ENCODE measurements at regions not wholly inside any gene's neighbourhood (a gene's known extent, or its start where the extent isn't known, plus 50 kb on each side); places are given as distances from the start of the nearest gene placed in this dataset.

DNA sequence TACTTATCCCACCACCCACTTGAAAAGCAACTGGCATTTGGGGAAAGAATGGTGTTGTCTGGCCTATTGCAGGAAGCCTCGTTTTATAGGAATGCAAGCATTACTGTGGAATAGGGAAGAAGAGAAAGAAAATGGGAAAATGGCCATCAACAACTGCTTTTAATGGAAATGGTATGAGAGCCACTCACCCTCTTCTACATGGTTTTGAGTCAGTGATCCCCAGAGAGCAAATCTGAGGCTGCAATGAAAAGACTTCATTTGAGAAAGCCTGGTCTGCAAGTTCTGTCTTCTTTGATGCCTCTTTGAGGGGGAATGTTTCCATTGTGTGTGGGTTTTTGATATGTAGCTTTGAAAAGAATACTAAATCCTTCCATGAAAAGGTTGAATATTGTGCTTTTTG is 172.3 kb upstream of the HDDC2 start:
- H3K36me3 Mint-ChIP-seq (ENCODE audit: unreplicated experiment), result no peaks in the 10 kb centered on the region

DNA sequence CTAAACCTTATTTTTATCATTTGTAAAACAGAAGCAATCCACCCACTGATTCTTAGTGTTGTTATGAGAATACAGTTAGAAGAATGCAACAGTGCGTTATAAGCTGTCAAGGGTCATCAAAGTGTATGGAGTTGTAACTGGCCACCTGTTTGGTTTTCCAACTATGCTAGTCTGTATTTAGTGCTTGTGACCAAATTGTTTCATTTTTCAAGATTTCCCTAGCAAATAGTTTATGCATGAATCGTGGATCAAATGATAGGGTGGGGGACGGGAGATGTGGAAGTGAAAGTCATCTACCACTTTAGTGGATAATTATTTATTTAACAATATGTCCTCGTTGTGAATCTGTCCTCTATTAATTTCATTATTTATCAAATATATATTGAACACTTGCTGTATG is 175.4 kb upstream of the HDDC2 start:
- H3K36me3 Mint-ChIP-seq (ENCODE audit: unreplicated experiment), result no peaks in the 10 kb centered on the region
- no peaks in the 10 kb centered on the region for H3K9me3 Mint-ChIP-seq (ENCODE audit: unreplicated experiment)
- peaks cover 7% of the 10 kb centered on the region for H3K4me1 Mint-ChIP-seq (ENCODE audit: low read depth, unreplicated experiment)
- H3K27me3 Mint-ChIP-seq (ENCODE audit: unreplicated experiment), result no peaks in the 10 kb centered on the region
- TF ChIP-seq, protein P1, sequence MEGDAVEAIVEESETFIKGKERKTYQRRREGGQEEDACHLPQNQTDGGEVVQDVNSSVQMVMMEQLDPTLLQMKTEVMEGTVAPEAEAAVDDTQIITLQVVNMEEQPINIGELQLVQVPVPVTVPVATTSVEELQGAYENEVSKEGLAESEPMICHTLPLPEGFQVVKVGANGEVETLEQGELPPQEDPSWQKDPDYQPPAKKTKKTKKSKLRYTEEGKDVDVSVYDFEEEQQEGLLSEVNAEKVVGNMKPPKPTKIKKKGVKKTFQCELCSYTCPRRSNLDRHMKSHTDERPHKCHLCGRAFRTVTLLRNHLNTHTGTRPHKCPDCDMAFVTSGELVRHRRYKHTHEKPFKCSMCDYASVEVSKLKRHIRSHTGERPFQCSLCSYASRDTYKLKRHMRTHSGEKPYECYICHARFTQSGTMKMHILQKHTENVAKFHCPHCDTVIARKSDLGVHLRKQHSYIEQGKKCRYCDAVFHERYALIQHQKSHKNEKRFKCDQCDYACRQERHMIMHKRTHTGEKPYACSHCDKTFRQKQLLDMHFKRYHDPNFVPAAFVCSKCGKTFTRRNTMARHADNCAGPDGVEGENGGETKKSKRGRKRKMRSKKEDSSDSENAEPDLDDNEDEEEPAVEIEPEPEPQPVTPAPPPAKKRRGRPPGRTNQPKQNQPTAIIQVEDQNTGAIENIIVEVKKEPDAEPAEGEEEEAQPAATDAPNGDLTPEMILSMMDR (IDR thresholded peaks at IDR 0.05; ENCODE audit: partially characterized antibody, unreplicated experiment), result no peak
- DNase-seq, result no peak
- H3K27ac Mint-ChIP-seq (ENCODE audit: unreplicated experiment), result no peak overlapping the region
- no peak overlapping the region for H3K4me3 Mint-ChIP-seq (ENCODE audit: unreplicated experiment)

More for the DNA sequence above, 172.3 kb upstream of the HDDC2 start:
- Mint-ChIP-seq H3K9me3 (ENCODE audit: unreplicated experiment) (no peaks in the 10 kb centered on the region), H3K27ac (ENCODE audit: unreplicated experiment) (no peak overlapping the region), H3K4me3 (ENCODE audit: unreplicated experiment) (no peak overlapping the region), H3K27me3 (ENCODE audit: unreplicated experiment) (no peaks in the 10 kb centered on the region), H3K4me1 (ENCODE audit: low read depth, unreplicated experiment) (no peaks in the 10 kb centered on the region)
- no peak for DNase-seq
- TF ChIP-seq, protein P1 (IDR thresholded peaks at IDR 0.05; ENCODE audit: partially characterized antibody, unreplicated experiment), result no peak

DNA sequence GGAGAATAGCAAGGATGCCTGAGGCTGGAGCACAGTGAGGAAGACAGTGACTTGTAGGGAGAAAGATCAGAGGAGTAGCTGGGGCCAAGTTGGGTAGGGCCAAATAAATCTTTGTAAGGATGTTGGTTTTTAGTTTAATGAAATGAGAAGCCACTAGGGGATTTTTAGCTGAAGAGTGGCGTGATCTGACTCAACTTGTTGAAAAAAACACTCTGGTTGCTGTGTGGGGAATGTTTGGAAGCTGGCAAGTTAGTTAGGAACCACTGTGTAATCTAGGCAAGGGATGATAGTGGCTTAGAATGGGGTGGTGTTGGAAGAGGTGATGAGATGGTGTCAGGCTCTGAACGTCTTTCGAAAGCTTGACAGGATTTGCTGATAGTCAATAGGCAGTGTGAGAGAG is 176.1 kb upstream of the HDDC2 start:
- TF ChIP-seq, protein P1 (IDR thresholded peaks at IDR 0.05; ENCODE audit: partially characterized antibody, unreplicated experiment), result no peak
- Mint-ChIP-seq H3K9me3 (ENCODE audit: unreplicated experiment) (no peaks in the 10 kb centered on the region), H3K4me1 (ENCODE audit: low read depth, unreplicated experiment) (peaks cover 7% of the 10 kb centered on the region), H3K36me3 (ENCODE audit: unreplicated experiment) (no peaks in the 10 kb centered on the region), H3K27me3 (ENCODE audit: unreplicated experiment) (no peaks in the 10 kb centered on the region), H3K27ac (ENCODE audit: unreplicated experiment) (no peak overlapping the region), H3K4me3 (ENCODE audit: unreplicated experiment) (no peak overlapping the region)
- no peak for DNase-seq

DNA sequence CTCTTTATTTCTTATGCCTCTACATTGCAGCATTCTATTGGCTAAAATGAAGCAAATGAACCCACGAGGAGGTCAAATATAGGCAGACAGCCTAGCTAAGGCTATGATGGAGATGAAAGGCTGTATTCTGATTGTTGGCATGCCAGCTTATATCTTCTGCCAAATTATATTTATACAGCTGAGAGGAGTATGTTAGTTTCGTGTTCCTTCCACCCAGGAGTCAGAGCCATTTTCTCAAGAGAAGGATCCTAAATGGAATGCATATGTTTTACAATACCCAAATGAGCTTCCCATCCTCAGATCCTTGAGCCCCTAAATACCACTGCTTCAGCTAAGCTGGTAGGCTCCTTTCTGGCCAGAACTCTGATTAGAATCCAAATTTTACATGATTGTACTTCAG is 178.4 kb upstream of the HDDC2 start:
- DNase-seq, result no peak
- Mint-ChIP-seq H3K9me3 (ENCODE audit: unreplicated experiment) (no peaks in the 10 kb centered on the region), H3K27ac (ENCODE audit: unreplicated experiment) (no peak overlapping the region), H3K4me1 (ENCODE audit: low read depth, unreplicated experiment) (peaks cover 7% of the 10 kb centered on the region), H3K27me3 (ENCODE audit: unreplicated experiment) (no peaks in the 10 kb centered on the region), H3K4me3 (ENCODE audit: unreplicated experiment) (no peak overlapping the region), H3K36me3 (ENCODE audit: unreplicated experiment) (no peaks in the 10 kb centered on the region)
- TF ChIP-seq, protein P1 (IDR thresholded peaks at IDR 0.05; ENCODE audit: partially characterized antibody, unreplicated experiment), result no peak

DNA sequence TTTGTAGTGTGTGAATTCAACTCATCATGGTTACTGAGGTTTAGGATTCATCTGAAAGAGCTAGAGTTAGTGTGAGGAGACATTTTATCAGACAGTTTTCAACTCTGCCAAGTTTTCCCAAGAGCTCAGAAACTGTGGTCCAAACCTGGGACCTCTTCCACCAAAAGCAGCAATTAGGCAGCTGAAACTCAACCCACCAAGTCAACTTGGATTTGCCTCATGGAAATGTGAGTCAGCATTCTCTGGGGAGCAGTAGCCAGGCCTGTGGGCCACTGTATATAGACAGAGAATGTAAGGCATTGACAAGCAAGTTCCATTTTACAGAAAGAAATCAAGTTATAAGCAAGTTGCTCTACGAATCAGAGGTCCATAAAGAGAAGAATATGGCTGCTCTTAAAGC is 178.8 kb upstream of the HDDC2 start:
- no peaks in the 10 kb centered on the region for H3K36me3 Mint-ChIP-seq (ENCODE audit: unreplicated experiment)
- peaks cover 7% of the 10 kb centered on the region for H3K4me1 Mint-ChIP-seq (ENCODE audit: low read depth, unreplicated experiment)
- H3K27ac Mint-ChIP-seq (ENCODE audit: unreplicated experiment), result no peak overlapping the region
- no peaks in the 10 kb centered on the region for H3K27me3 Mint-ChIP-seq (ENCODE audit: unreplicated experiment)
- no peaks in the 10 kb centered on the region for H3K9me3 Mint-ChIP-seq (ENCODE audit: unreplicated experiment)
- DNase-seq, result no peak
- TF ChIP-seq, protein P1 (IDR thresholded peaks at IDR 0.05; ENCODE audit: partially characterized antibody, unreplicated experiment), result no peak
- H3K4me3 Mint-ChIP-seq (ENCODE audit: unreplicated experiment), result no peak overlapping the region
